ENCODE measurements at regions not wholly inside any gene's neighbourhood (a gene's known extent, or its start where the extent isn't known, plus 50 kb on each side); places are given as distances from the start of the nearest gene placed in this dataset.

DNA sequence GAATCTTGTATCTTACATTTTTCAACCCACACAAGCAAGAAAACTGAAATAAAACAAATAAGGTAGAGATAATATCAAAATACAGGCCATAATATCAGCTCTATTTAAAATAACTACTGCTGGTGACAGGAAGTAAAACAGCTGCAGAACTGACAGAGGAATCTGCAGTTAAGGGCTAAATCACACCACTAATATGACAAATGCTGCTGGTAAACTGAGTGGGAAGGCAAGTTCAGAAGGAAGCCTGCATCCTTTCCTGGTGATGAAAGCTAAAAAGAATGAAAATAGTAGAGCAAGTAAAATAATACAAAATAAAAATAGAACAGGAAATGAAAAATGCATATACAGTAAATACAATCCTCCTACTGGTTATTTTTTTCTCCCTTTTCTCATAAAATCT lies 1293.7 kb upstream of the C9orf72 start:
- Histone ChIP-seq H3K9me2 (replicated peaks; ENCODE audit: control insufficient read depth, low read length) (no peaks in the 10 kb centered on the region), H3K27ac (ENCODE audit: low read depth, low read length) (no peak overlapping the region), H3K4me2 (ENCODE audit: low read length) (no peak overlapping the region), H4K20me1 (ENCODE audit: control insufficient read depth, insufficient read depth, low read depth, low read length) (no peaks in the 10 kb centered on the region), H3K9me3 (ENCODE audit: control insufficient read depth, insufficient read depth, low read length) (no peaks in the 10 kb centered on the region), H3F3A (ENCODE audit: control insufficient read depth, insufficient read depth) (no peaks in the 10 kb centered on the region), H3K79me2 (ENCODE audit: control insufficient read depth, low read length) (no peaks in the 10 kb centered on the region), H3K27me3 (ENCODE audit: control insufficient read depth, low read length) (no peaks in the 10 kb centered on the region), H3K4me1 (ENCODE audit: control insufficient read depth, low read length) (no peaks in the 10 kb centered on the region), H3K4me3 (ENCODE audit: low read length) (no peak overlapping the region), H3K36me3 (ENCODE audit: control insufficient read depth, low read length) (no peaks in the 10 kb centered on the region)
- TF ChIP-seq EZH2phosphoT487 (IDR thresholded peaks at IDR 0.05; ENCODE audit: borderline replicate concordance, low read length) (no peak), CTCF (IDR thresholded peaks at IDR 0.05; ENCODE audit: low read depth, low read length, poor library complexity, severe bottlenecking) (no peak)

GRCh38 chr9:28868228-28868990 lies 1295.1 kb upstream of the C9orf72 start:
- H3K27ac ChIP-seq (ENCODE audit: low read depth, low read length) = no peak overlapping the region
- H3K4me3 ChIP-seq (ENCODE audit: low read length) = no peak overlapping the region
- H3K4me1 ChIP-seq (ENCODE audit: control insufficient read depth, low read length) = no peaks in the 10 kb centered on the region
- no peak overlapping the region for H3K4me2 ChIP-seq (ENCODE audit: low read length)
- no peaks in the 10 kb centered on the region for H3K27me3 ChIP-seq (ENCODE audit: control insufficient read depth, low read length)
- H3K36me3 ChIP-seq (ENCODE audit: control insufficient read depth, low read length) = no peaks in the 10 kb centered on the region
- H3F3A ChIP-seq (ENCODE audit: control insufficient read depth, insufficient read depth) = no peaks in the 10 kb centered on the region
- TF ChIP-seq CTCF (IDR thresholded peaks at IDR 0.05; ENCODE audit: low read depth, low read length, poor library complexity, severe bottlenecking) (no peak), EZH2phosphoT487 (IDR thresholded peaks at IDR 0.05; ENCODE audit: borderline replicate concordance, low read length) (no peak)
- no peaks in the 10 kb centered on the region for H4K20me1 ChIP-seq (ENCODE audit: control insufficient read depth, insufficient read depth, low read depth, low read length)
- H3K79me2 ChIP-seq (ENCODE audit: control insufficient read depth, low read length) = no peaks in the 10 kb centered on the region
- H3K9me3 ChIP-seq (ENCODE audit: control insufficient read depth, insufficient read depth, low read length) = no peaks in the 10 kb centered on the region
- H3K9me2 ChIP-seq (replicated peaks; ENCODE audit: control insufficient read depth, low read length) = no peaks in the 10 kb centered on the region

- TF ChIP-seq EZH2phosphoT487 (IDR thresholded peaks at IDR 0.05; ENCODE audit: borderline replicate concordance, low read length) (no peak), CTCF (IDR thresholded peaks at IDR 0.05; ENCODE audit: low read depth, low read length, poor library complexity, severe bottlenecking) (no peak)
- H3K4me3 ChIP-seq (ENCODE audit: low read length) = no peak overlapping the region
- no peaks in the 10 kb centered on the region for H3K27me3 ChIP-seq (ENCODE audit: control insufficient read depth, low read length)
- no peak overlapping the region for H3K4me2 ChIP-seq (ENCODE audit: low read length)
- no peaks in the 10 kb centered on the region for H3F3A ChIP-seq (ENCODE audit: control insufficient read depth, insufficient read depth)
- H3K4me1 ChIP-seq (ENCODE audit: control insufficient read depth, low read length) = no peaks in the 10 kb centered on the region
- no peaks in the 10 kb centered on the region for H3K36me3 ChIP-seq (ENCODE audit: control insufficient read depth, low read length)
- no peaks in the 10 kb centered on the region for H4K20me1 ChIP-seq (ENCODE audit: control insufficient read depth, insufficient read depth, low read depth, low read length)
- H3K79me2 ChIP-seq (ENCODE audit: control insufficient read depth, low read length) = no peaks in the 10 kb centered on the region
- no peak overlapping the region for H3K27ac ChIP-seq (ENCODE audit: low read depth, low read length)
- no peaks in the 10 kb centered on the region for H3K9me3 ChIP-seq (ENCODE audit: control insufficient read depth, insufficient read depth, low read length)
- no peaks in the 10 kb centered on the region for H3K9me2 ChIP-seq (replicated peaks; ENCODE audit: control insufficient read depth, low read length)
Measured at GRCh38 chr9:28882529-28882928, 1309.2 kb upstream of the C9orf72 start.

Data from DOHH2 (cell line).